GM06990 (cell line): ENCODE measurements at regions not wholly inside any gene's neighbourhood (a gene's known extent, or its start where the extent isn't known, plus 50 kb on each side); places are given as distances from the start of the nearest gene placed in this dataset.
A peak's percentile ranks its signal among the peaks of the same experiment; 100 is the strongest.

Experiments used
- DNase-seq: peaks from one replicate; pipeline ENCODE4 v3.0.0-alpha.2; 2011; ENCODE audit not compliant: insufficient read length; ENCODE audit errors: extremely low read depth
- H3K27me3 ChIP-seq: replicated peaks from 2 replicates; pipeline ENCODE4 v1.6.0; 2011; ENCODE audit warnings: low read length; ENCODE audit not compliant: control insufficient read depth, insufficient read depth
- H3K36me3 ChIP-seq: 2 replicates; pipeline ENCODE4 v1.5.1; 2011; ENCODE audit warnings: low read length; ENCODE audit not compliant: control insufficient read depth, insufficient read depth
- H3K4me3 ChIP-seq: replicated peaks from 2 replicates; pipeline ENCODE4 v1.5.1; 2011; ENCODE audit warnings: low read depth, mild to moderate bottlenecking, control low read depth, low read length
- CTCF ChIP-seq: IDR thresholded peaks from 2 replicates; pipeline ENCODE4 v1.5.1; 2011; ENCODE audit warnings: low read length, control low read depth, mild to moderate bottlenecking, inconsistent platforms; ENCODE audit not compliant: insufficient read depth, poor library complexity, severe bottlenecking

- Histone ChIP-seq H3K27me3 (no peaks in the 10 kb centered on the region), H3K4me3 (no peak overlapping the region), H3K36me3 (no peaks in the 10 kb centered on the region)
- peak; percentile 25 for DNase-seq
- TF ChIP-seq CTCF: no peak
Measured at GRCh38 chr16:62642677-62643076, 606.4 kb upstream of the CDH8 start.

DNA sequence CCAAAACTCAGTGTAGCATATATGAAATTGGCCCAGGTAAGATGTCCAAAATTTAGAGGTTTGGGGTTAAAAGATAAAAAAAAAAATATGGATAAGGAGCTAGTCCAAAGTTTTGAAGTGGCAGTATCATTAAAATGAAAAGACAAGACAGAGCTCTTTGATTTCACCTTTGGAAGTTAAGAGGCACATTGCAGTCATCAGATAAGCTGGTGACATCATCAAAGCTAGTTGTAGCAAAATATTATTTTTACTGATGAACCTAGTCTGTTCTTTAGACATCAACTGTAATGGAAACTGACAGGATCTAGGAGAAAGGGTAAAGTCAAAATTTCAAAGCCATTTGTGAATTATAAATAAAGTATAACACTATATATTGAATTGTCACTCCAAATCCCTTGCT lies 603.7 kb upstream of the CDH8 start:
- no peaks in the 10 kb centered on the region for H3K27me3 ChIP-seq
- no peak overlapping the region for H3K4me3 ChIP-seq
- no peak for TF ChIP-seq CTCF
- no peak for DNase-seq
- no peaks in the 10 kb centered on the region for H3K36me3 ChIP-seq

GRCh38 chr16:62638964-62639870 lies 603.0 kb upstream of the CDH8 start:
- peak; percentile 28 for TF ChIP-seq CTCF
- DNase-seq: peak; percentile 68
- no peak overlapping the region; the same call in 1 of the 2 replicates for H3K4me3 ChIP-seq
- H3K36me3 ChIP-seq: no peaks in the 10 kb centered on the region
- no peaks in the 10 kb centered on the region for H3K27me3 ChIP-seq

DNA sequence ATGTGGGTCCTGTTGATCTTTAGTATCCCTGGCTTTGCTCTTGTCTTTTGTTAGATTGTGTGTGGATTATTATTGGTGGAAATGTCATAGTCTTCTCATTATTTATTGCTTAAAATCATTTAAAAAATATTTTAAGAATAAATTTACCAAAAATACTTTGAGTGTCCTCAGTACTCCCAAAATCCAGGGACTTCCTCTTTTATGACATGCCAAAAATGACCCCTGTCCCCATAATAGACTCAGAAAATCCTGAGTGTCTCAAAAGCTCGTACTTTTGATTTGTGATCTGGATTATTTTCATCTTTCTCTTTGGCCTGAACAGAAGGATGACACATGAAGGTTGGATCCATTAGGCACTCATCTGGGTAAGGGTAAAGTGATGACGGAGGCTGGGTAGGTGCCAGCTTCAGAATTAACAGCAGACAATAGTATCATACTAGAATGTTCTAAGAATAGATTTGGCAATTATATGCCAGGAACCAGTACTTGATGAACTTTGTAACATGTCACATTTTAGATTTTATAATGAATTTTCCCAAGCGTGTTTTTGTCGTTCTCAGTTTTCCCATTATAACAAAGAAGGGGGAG lies 602.2 kb upstream of the CDH8 start:
- no peak overlapping the region for H3K4me3 ChIP-seq
- no peaks in the 10 kb centered on the region for H3K36me3 ChIP-seq
- TF ChIP-seq CTCF: no peak
- no peaks in the 10 kb centered on the region for H3K27me3 ChIP-seq
- no peak for DNase-seq

DNA sequence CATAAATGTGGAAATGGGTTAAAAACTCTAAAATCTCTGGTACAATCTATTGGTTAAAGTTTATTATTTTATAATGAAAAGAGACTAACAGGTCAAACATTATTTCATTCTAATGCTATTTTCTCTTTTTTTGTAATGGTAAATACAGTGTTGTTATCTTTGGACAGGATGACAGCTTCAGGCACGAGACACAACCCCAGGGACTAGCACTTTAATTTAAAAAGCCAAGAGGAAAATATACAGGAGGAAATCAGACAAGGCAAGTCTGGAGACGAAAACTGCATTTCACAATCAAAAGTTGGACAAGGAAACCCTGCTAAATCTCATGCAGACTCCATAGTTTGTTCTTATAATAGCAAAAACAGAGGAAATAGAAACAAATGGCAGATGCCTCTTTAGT lies 589.1 kb upstream of the CDH8 start:
- Histone ChIP-seq H3K4me3 (no peak overlapping the region), H3K36me3 (no peaks in the 10 kb centered on the region), H3K27me3 (no peaks in the 10 kb centered on the region)
- TF ChIP-seq CTCF: no peak
- no peak for DNase-seq

DNA sequence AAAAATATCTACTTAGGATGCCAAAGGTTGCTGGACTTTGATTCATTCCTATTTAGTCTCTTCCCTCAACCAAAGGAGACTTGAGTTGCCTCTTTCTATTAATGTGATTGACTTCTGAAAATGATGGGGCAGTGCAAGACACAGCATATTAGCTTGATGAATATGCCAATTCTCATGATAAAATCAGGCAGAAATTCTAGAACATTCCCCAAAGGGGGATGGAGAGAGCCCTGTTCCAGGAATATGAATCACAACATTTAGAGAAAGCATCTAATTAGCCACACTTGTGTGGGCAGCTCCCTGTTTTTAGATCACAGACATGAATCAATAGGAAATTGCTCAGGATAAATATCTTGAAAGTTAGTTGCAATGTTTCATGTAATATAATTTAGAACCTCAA lies 584.0 kb upstream of the CDH8 start:
- Histone ChIP-seq H3K27me3 (no peaks in the 10 kb centered on the region), H3K4me3 (no peak overlapping the region), H3K36me3 (no peaks in the 10 kb centered on the region)
- TF ChIP-seq CTCF: no peak
- DNase-seq: no peak
